GM23338 (cell line): ENCODE measurements at regions not wholly inside any gene's neighbourhood (a gene's known extent, or its start where the extent isn't known, plus 50 kb on each side); places are given as distances from the start of the nearest gene placed in this dataset.

Source experiments
- ATAC-seq: fragments of 200-7000 bp; cut with Tn5 transposase; 3 replicates; pipeline ENCODE4 v1.9.1; 2020
- DNase-seq: peaks from one replicate; pipeline ENCODE4 v3.0.0-alpha.2; 2015; ENCODE audit warnings: low spot score
- H2AFZ ChIP-seq: fragments of 200-600 bp; sonication (generic); 2 replicates; pipeline ENCODE4 v1.8.0; 2016; ENCODE audit warnings: antibody characterized with exemption, mild to moderate bottlenecking, moderate library complexity
- H3F3A ChIP-seq: fragments of 200-600 bp; sonication (generic); replicated peaks from 2 replicates; pipeline ENCODE4 v1.8.0; 2017; ENCODE audit warnings: antibody characterized with exemption, mixed run types, low read depth
- H3K27ac ChIP-seq: fragments of 200-600 bp; sonication (generic); 2 replicates; pipeline ENCODE4 v1.6.1; 2016; ENCODE audit warnings: low read depth
- H3K27me3 ChIP-seq: fragments of 200-600 bp; sonication (generic); 2 replicates; pipeline ENCODE4 v1.8.0; 2016; ENCODE audit warnings: mild to moderate bottlenecking, mixed run types, moderate library complexity; ENCODE audit not compliant: insufficient read depth
- H3K36me3 ChIP-seq: fragments of 200-600 bp; sonication (generic); 2 replicates; pipeline ENCODE4 v1.8.0; 2016; ENCODE audit warnings: mild to moderate bottlenecking; ENCODE audit not compliant: insufficient read depth
- H3K4me1 ChIP-seq: fragments of 200-600 bp; sonication (generic); 2 replicates; pipeline ENCODE4 v1.8.0; 2016; ENCODE audit warnings: mild to moderate bottlenecking, moderate library complexity; ENCODE audit not compliant: insufficient read depth
- H3K4me2 ChIP-seq: fragments of 200-600 bp; sonication (generic); 2 replicates; pipeline ENCODE4 v1.7.1; 2017; ENCODE audit warnings: mixed run types
- H3K4me3 ChIP-seq: fragments of 200-600 bp; sonication (generic); 2 replicates; pipeline ENCODE4 v1.6.1; 2016; ENCODE audit warnings: mixed run types
- H3K79me2 ChIP-seq: fragments of 200-600 bp; sonication (generic); replicated peaks from 2 replicates; pipeline ENCODE4 v1.8.0; 2017; ENCODE audit warnings: mild to moderate bottlenecking; ENCODE audit not compliant: insufficient read depth
- H3K9me2 ChIP-seq: fragments of 200-600 bp; sonication (generic); 2 replicates; pipeline ENCODE4 v1.8.0; 2017; ENCODE audit not compliant: insufficient read depth
- H4K20me1 ChIP-seq: fragments of 200-600 bp; sonication (generic); replicated peaks from 2 replicates; pipeline ENCODE4 v1.8.0; 2017; ENCODE audit warnings: mild to moderate bottlenecking; ENCODE audit not compliant: insufficient read depth
- H3K27ac Mint-ChIP-seq: 2 replicates; pipeline ENCODE4 v1.8.0; 2020; ENCODE audit warnings: inconsistent platforms, mild to moderate bottlenecking, moderate library complexity, mixed read lengths
- H3K27me3 Mint-ChIP-seq: 3 replicates; pipeline ENCODE4 v1.8.0; 2022; ENCODE audit warnings: low read depth, mild to moderate bottlenecking, moderate library complexity, mixed read lengths, inconsistent platforms; ENCODE audit not compliant: insufficient read depth, poor library complexity
- H3K36me3 Mint-ChIP-seq: 3 replicates; pipeline ENCODE4 v1.8.0; 2021; ENCODE audit warnings: low read depth, mild to moderate bottlenecking, inconsistent platforms, moderate library complexity, mixed read lengths
- H3K4me1 Mint-ChIP-seq: 3 replicates; pipeline ENCODE4 v1.8.0; 2020; ENCODE audit warnings: mild to moderate bottlenecking, inconsistent platforms, mixed read lengths
- H3K4me3 Mint-ChIP-seq: 3 replicates; pipeline ENCODE4 v1.8.0; 2021; ENCODE audit warnings: moderate library complexity, mild to moderate bottlenecking, inconsistent platforms, mixed read lengths
- H3K9me3 Mint-ChIP-seq: 3 replicates; pipeline ENCODE4 v1.8.0; 2020; ENCODE audit warnings: moderate library complexity, mild to moderate bottlenecking, inconsistent platforms, mixed read lengths
- CREB1 ChIP-seq: fragments of 250-450 bp; sonication (Bioruptor Pico); IDR thresholded peaks from 2 replicates; pipeline ENCODE4 v1.5.0; 2020; ENCODE audit warnings: low read depth, mild to moderate bottlenecking, moderate library complexity
- CTCF ChIP-seq, 2 experiments: fragments of 200-600 bp in 1 of 2; sonication (generic) in 1 of 2; conservative IDR thresholded peaks; 2 replicates each; pipeline versions ENCODE4 v1.5.1 to v1.6.1; 2016 to 2017; ENCODE audit warnings: antibody characterized with exemption in 2 of 2, low read depth in 2 of 2, mild to moderate bottlenecking in 2 of 2, moderate library complexity in 1 of 2
- EZH2 ChIP-seq: fragments of 200-600 bp; sonication (generic); IDR thresholded peaks from one replicate; pipeline ENCODE4 v1.8.0; 2017; ENCODE audit warnings: antibody characterized with exemption, mild to moderate bottlenecking, low read depth; ENCODE audit not compliant: unreplicated experiment
- NANOG ChIP-seq: IDR thresholded peaks from 2 replicates; pipeline ENCODE4 v1.6.1; 2016; ENCODE audit warnings: antibody characterized with exemption, borderline replicate concordance
- STAT1 ChIP-seq: IDR thresholded peaks from one replicate; pipeline ENCODE4 v1.6.1; 2016; ENCODE audit warnings: antibody characterized with exemption; ENCODE audit not compliant: unreplicated experiment
- ZNF114 ChIP-seq: fragments of 250-450 bp; sonication (Bioruptor Pico); IDR thresholded peaks from 2 replicates; pipeline ENCODE4 v1.5.0; 2020; ENCODE audit warnings: mild to moderate bottlenecking, moderate library complexity
- ZNF331 ChIP-seq: fragments of 250-450 bp; sonication (Bioruptor Pico); IDR thresholded peaks from 2 replicates; pipeline ENCODE4 v1.5.0; 2020; ENCODE audit warnings: low read depth, mild to moderate bottlenecking, moderate library complexity
- TF ChIP-seq, protein P1 (sequence below): IDR thresholded peaks from one replicate; pipeline ENCODE4 v1.6.1; 2018; ENCODE audit warnings: antibody characterized with exemption; ENCODE audit not compliant: unreplicated experiment

DNA sequence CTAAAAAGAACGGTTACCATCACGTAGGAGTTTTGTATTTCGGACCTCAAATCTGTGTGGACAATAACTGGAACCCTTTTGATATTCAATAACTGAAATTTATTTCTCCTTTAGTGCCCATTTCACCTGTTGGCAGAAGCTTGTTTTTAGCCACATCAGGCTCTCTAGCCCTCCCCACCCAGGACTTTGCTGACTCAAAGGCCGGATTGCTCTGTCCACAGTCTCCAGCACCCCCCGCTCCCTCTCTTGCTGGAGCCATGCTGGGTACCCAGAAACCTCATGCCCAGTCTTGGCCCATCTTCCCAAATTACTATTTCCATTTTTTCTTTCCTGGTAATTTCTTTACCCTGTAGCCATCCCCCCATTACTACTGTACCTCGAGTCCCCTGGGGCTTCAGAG is 55.8 kb upstream of the DUSP22 start:
- H3K4me3 Mint-ChIP-seq: no peak overlapping the region; the same call in 2 of the 3 replicates
- H2AFZ ChIP-seq: peak overlapping the region; percentile 91
- peak overlapping the region; percentile 75 for H3K4me2 ChIP-seq
- no peaks in the 10 kb centered on the region for H3K27me3 ChIP-seq
- H4K20me1 ChIP-seq: no peaks in the 10 kb centered on the region
- H3K27ac ChIP-seq: no peak overlapping the region
- no peak overlapping the region for H3K4me3 ChIP-seq
- peaks cover 20% of the 10 kb centered on the region for H3K4me1 Mint-ChIP-seq
- no peak overlapping the region; the same call in 1 of the 2 replicates for H3K27ac Mint-ChIP-seq
- H3K9me2 ChIP-seq: no peaks in the 10 kb centered on the region
- no peak for TF ChIP-seq EZH2
- no peak for TF ChIP-seq NANOG
- H3K4me1 ChIP-seq: peaks cover 18% of the 10 kb centered on the region; the same call in 1 of the 2 replicates
- H3K36me3 Mint-ChIP-seq: no peaks in the 10 kb centered on the region
- no peaks in the 10 kb centered on the region for H3K36me3 ChIP-seq
- H3F3A ChIP-seq: no peaks in the 10 kb centered on the region
- H3K27me3 Mint-ChIP-seq: no peaks in the 10 kb centered on the region
- no peak for DNase-seq
- H3K79me2 ChIP-seq: no peaks in the 10 kb centered on the region
- peak; percentile 30; the same call in 2 of the 3 replicates for ATAC-seq
- peaks cover 7% of the 10 kb centered on the region; the same call in 2 of the 3 replicates for H3K9me3 Mint-ChIP-seq

GRCh38 chr6:240151-240550 is 52.1 kb upstream of the DUSP22 start:
- Histone ChIP-seq H3K4me2 (no peak overlapping the region), H3K36me3 (no peaks in the 10 kb centered on the region), H3K27me3 (no peaks in the 10 kb centered on the region), H3K9me2 (no peaks in the 10 kb centered on the region), H3K4me3 (no peak overlapping the region), H3K27ac (no peak overlapping the region), H2AFZ (0 out of 2 replicates have a peak overlapping the region, but pooled peaks have one; percentile 14), H4K20me1 (no peaks in the 10 kb centered on the region), H3F3A (no peaks in the 10 kb centered on the region), H3K4me1 (peaks cover 18% of the 10 kb centered on the region; the same call in 1 of the 2 replicates), H3K79me2 (no peaks in the 10 kb centered on the region)
- Mint-ChIP-seq H3K4me3 (no peak overlapping the region), H3K4me1 (peaks cover 20% of the 10 kb centered on the region), H3K36me3 (no peaks in the 10 kb centered on the region), H3K9me3 (no peaks in the 10 kb centered on the region; the same call in 2 of the 3 replicates), H3K27me3 (no peaks in the 10 kb centered on the region), H3K27ac (no peak overlapping the region)
- ATAC-seq: peak; percentile 82
- TF ChIP-seq ZNF331 (CRISPR knock-in tag) (no peak), CREB1 (CRISPR knock-in tag) (no peak)
- DNase-seq: peak; percentile 34

DNA sequence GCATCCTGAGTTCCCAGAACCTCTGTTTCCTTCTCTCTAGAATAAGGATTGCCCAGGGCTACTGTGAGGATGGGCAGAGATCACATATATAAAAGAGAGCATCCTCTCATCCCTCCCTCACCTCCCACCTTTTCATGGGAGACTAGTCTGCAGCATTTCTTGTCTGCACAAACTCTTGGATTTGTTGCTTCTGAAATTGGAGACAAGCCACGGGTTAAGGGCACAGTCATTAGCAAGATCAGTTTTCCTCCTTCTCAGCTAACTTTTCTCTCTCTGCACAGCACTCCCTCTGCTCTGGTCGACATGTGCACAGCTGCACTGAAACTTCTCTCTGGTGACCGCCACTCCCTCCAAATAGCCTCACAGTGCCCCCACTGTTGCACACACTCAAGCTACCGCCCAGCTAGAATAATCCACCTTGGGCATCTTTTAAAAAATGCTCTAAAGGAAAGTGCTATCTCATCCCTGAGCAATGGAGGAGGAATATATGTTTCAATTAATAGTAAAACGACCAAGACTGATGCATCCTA is 50.9 kb upstream of the DUSP22 start:
- Mint-ChIP-seq H3K36me3 (no peaks in the 10 kb centered on the region), H3K4me3 (no peak overlapping the region), H3K4me1 (peaks cover 12% of the 10 kb centered on the region), H3K27ac (no peak overlapping the region), H3K27me3 (no peaks in the 10 kb centered on the region), H3K9me3 (no peaks in the 10 kb centered on the region)
- Histone ChIP-seq H3K27me3 (no peaks in the 10 kb centered on the region), H3F3A (no peaks in the 10 kb centered on the region), H3K9me2 (no peaks in the 10 kb centered on the region), H2AFZ (peak overlapping the region; percentile 72), H3K4me1 (peaks cover 13% of the 10 kb centered on the region; the same call in 1 of the 2 replicates), H3K4me3 (no peak overlapping the region), H3K79me2 (no peaks in the 10 kb centered on the region), H3K4me2 (no peak overlapping the region), H4K20me1 (no peaks in the 10 kb centered on the region), H3K27ac (no peak overlapping the region), H3K36me3 (no peaks in the 10 kb centered on the region)
- ATAC-seq (no peak), DNase-seq (no peak)
- TF ChIP-seq ZNF331 (CRISPR knock-in tag) (no peak), CREB1 (CRISPR knock-in tag) (no peak), CTCF (conservative IDR thresholded peaks at IDR 0.05; ENCODE audit: low read depth in 2 of 2) (no peak), STAT1 (no peak), NANOG (no peak), ZNF114 (CRISPR knock-in tag) (no peak)
- TF ChIP-seq, protein P1, sequence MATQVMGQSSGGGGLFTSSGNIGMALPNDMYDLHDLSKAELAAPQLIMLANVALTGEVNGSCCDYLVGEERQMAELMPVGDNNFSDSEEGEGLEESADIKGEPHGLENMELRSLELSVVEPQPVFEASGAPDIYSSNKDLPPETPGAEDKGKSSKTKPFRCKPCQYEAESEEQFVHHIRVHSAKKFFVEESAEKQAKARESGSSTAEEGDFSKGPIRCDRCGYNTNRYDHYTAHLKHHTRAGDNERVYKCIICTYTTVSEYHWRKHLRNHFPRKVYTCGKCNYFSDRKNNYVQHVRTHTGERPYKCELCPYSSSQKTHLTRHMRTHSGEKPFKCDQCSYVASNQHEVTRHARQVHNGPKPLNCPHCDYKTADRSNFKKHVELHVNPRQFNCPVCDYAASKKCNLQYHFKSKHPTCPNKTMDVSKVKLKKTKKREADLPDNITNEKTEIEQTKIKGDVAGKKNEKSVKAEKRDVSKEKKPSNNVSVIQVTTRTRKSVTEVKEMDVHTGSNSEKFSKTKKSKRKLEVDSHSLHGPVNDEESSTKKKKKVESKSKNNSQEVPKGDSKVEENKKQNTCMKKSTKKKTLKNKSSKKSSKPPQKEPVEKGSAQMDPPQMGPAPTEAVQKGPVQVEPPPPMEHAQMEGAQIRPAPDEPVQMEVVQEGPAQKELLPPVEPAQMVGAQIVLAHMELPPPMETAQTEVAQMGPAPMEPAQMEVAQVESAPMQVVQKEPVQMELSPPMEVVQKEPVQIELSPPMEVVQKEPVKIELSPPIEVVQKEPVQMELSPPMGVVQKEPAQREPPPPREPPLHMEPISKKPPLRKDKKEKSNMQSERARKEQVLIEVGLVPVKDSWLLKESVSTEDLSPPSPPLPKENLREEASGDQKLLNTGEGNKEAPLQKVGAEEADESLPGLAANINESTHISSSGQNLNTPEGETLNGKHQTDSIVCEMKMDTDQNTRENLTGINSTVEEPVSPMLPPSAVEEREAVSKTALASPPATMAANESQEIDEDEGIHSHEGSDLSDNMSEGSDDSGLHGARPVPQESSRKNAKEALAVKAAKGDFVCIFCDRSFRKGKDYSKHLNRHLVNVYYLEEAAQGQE: no peak
